ENCODE measurements at regions not wholly inside any gene's neighbourhood (a gene's known extent, or its start where the extent isn't known, plus 50 kb on each side); places are given as distances from the start of the nearest gene placed in this dataset.

DNA sequence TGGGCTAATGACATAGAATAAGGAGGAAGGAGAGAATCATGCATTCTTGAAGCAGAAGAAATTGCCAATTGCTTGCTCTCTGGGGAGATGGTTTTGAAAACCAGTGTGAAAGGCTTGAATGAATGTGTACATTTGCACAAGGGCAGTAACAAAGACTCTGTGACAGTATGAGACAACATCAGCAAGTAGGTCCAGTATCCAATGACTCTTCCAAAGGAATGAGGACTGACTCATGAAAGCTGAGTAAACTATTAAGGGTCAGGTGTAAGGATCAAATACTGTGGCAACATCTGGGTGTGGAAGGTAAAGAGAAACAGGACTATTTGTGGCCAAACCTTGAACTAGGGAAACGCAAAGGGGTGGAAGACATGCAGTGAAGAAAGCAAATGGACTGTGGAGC is 886.0 kb upstream of the CHAC2 start:
- no peaks in the 10 kb centered on the region for H3K4me1 ChIP-seq (ENCODE audit: control insufficient read depth, insufficient read depth, low read length)
- no peak overlapping the region for H3K4me3 ChIP-seq (ENCODE audit: low read length)
- DNase-seq (no peak), ATAC-seq (no peak)
- 87% methylated on average over 1 of the region's 1 CpG for WGBS
- H3K27ac ChIP-seq (ENCODE audit: low read length) = no peak overlapping the region
- intact Hi-C loops (cut with DNase I) = no loop called here
- no peaks in the 10 kb centered on the region for H3K27me3 ChIP-seq (ENCODE audit: control insufficient read depth, insufficient read depth)
- no peaks in the 10 kb centered on the region for H3K9me3 ChIP-seq (ENCODE audit: control insufficient read depth, low read length)

GRCh38 chr2:52880872-52881271 is 886.7 kb upstream of the CHAC2 start:
- H3K27me3 ChIP-seq (ENCODE audit: control insufficient read depth, insufficient read depth) = no peaks in the 10 kb centered on the region
- no peak overlapping the region for H3K4me3 ChIP-seq (ENCODE audit: low read length)
- 35% methylated on average over 3 of the region's 3 CpGs for WGBS
- DNase-seq (no peak), ATAC-seq (no peak)
- intact Hi-C loops (cut with DNase I) = no loop called here
- H3K27ac ChIP-seq (ENCODE audit: low read length) = no peak overlapping the region
- H3K9me3 ChIP-seq (ENCODE audit: control insufficient read depth, low read length) = no peaks in the 10 kb centered on the region
- H3K4me1 ChIP-seq (ENCODE audit: control insufficient read depth, insufficient read depth, low read length) = no peaks in the 10 kb centered on the region

GRCh38 chr2:52879561-52879960 is 888.0 kb upstream of the CHAC2 start:
- H3K27ac ChIP-seq (ENCODE audit: low read length) = no peak overlapping the region
- WGBS = 83% methylated on average over 4 of the region's 4 CpGs
- H3K9me3 ChIP-seq (ENCODE audit: control insufficient read depth, low read length) = no peaks in the 10 kb centered on the region
- H3K27me3 ChIP-seq (ENCODE audit: control insufficient read depth, insufficient read depth) = no peaks in the 10 kb centered on the region
- no peak overlapping the region for H3K4me3 ChIP-seq (ENCODE audit: low read length)
- intact Hi-C loops (cut with DNase I) = no loop called here
- ATAC-seq (no peak), DNase-seq (no peak)
- H3K4me1 ChIP-seq (ENCODE audit: control insufficient read depth, insufficient read depth, low read length) = no peaks in the 10 kb centered on the region

GRCh38 chr2:52877703-52878102 is 889.9 kb upstream of the CHAC2 start:
- intact Hi-C loops (cut with DNase I) = no loop called here
- Histone ChIP-seq H3K4me3 (ENCODE audit: low read length) (no peak overlapping the region), H3K9me3 (ENCODE audit: control insufficient read depth, low read length) (no peaks in the 10 kb centered on the region), H3K4me1 (ENCODE audit: control insufficient read depth, insufficient read depth, low read length) (no peaks in the 10 kb centered on the region), H3K27ac (ENCODE audit: low read length) (no peak overlapping the region), H3K27me3 (ENCODE audit: control insufficient read depth, insufficient read depth) (no peaks in the 10 kb centered on the region)
- ATAC-seq = no peak
- no peak for DNase-seq
- WGBS = 94% methylated on average over 1 of the region's 1 CpG

DNA sequence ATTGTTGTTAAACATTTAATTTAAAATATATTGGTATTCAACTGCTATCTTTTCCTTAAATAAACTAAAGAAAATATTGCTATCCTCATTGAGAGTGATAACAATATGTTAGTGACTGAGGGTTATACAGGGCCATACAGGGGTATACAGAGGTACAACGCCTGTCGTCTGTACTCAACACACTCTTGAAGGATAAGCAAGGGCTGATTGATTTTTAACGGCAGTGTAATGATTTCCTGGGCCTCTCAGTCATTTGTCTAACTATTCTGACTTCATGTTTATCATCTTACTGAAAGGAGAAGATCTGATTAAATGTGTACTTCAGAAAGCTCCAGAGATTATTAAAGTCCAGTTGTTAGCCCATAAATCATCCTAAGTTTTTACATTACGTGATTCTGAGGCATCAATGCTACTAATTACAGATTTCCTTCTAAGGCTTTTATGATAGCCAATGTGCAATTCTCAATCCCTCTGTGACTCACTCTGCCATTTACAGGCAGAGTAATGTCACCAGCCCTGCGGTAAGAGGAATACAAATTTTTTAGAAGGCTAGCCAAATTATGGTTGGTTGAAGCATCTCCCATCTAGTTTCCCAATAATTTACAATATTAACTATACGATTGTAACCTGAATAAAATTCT is 893.0 kb upstream of the CHAC2 start:
- Histone ChIP-seq H3K4me3 (ENCODE audit: low read length) (no peak overlapping the region), H3K27me3 (ENCODE audit: control insufficient read depth, insufficient read depth) (no peaks in the 10 kb centered on the region), H3K27ac (ENCODE audit: low read length) (no peak overlapping the region), H3K9me3 (ENCODE audit: control insufficient read depth, low read length) (no peaks in the 10 kb centered on the region), H3K4me1 (ENCODE audit: control insufficient read depth, insufficient read depth, low read length) (no peaks in the 10 kb centered on the region)
- 75% methylated on average over 6 of the region's 6 CpGs for WGBS
- intact Hi-C loops (cut with DNase I) = no loop called here
- DNase-seq (no peak), ATAC-seq (no peak)

DNA sequence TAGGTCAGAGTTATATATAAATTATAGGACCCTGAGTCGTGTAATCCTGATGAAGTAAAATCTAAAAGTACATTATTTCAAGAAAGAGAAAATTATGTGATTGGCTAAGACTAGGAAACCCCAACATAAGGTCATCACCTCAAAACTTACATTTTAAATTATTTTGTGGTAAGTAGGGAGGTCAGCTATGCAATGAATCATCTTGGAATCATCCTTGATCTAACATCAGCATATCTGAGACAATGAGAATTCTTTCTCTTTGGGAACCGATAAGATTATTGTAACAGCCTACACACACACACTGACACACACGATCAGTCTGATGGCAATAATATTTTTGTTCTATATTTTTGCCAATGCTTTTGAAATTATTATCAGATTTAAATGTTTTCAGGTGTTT is 904.8 kb upstream of the CHAC2 start:
- WGBS = 86% methylated on average over 3 of the region's 3 CpGs
- Histone ChIP-seq H3K27ac (ENCODE audit: low read length) (no peak overlapping the region), H3K27me3 (ENCODE audit: control insufficient read depth, insufficient read depth) (no peaks in the 10 kb centered on the region), H3K9me3 (ENCODE audit: control insufficient read depth, low read length) (no peaks in the 10 kb centered on the region), H3K4me3 (ENCODE audit: low read length) (no peak overlapping the region), H3K4me1 (ENCODE audit: control insufficient read depth, insufficient read depth, low read length) (no peaks in the 10 kb centered on the region)
- DNase-seq (no peak), ATAC-seq (no peak)
- intact Hi-C loops (cut with DNase I) = no loop called here

GRCh38 chr2:52861596-52861995 is 906.0 kb upstream of the CHAC2 start:
- intact Hi-C loops (cut with DNase I) = no loop called here
- no peaks in the 10 kb centered on the region for H3K9me3 ChIP-seq (ENCODE audit: control insufficient read depth, low read length)
- H3K4me1 ChIP-seq (ENCODE audit: control insufficient read depth, insufficient read depth, low read length) = no peaks in the 10 kb centered on the region
- no peaks in the 10 kb centered on the region for H3K27me3 ChIP-seq (ENCODE audit: control insufficient read depth, insufficient read depth)
- DNase-seq (no peak), ATAC-seq (no peak)
- 84% methylated on average over 4 of the region's 4 CpGs for WGBS
- H3K4me3 ChIP-seq (ENCODE audit: low read length) = no peak overlapping the region
- no peak overlapping the region for H3K27ac ChIP-seq (ENCODE audit: low read length)

GRCh38 chr2:52859065-52859464 is 908.5 kb upstream of the CHAC2 start:
- no peak for ATAC-seq

GRCh38 chr2:52857722-52858121 is 909.9 kb upstream of the CHAC2 start:
- 78% methylated on average over 3 of the region's 3 CpGs for WGBS
- no peaks in the 10 kb centered on the region for H3K4me1 ChIP-seq (ENCODE audit: control insufficient read depth, insufficient read depth, low read length)
- H3K27me3 ChIP-seq (ENCODE audit: control insufficient read depth, insufficient read depth) = no peaks in the 10 kb centered on the region

More at GRCh38 chr2:52859065-52859464, 908.5 kb upstream of the CHAC2 start:
- H3K27ac ChIP-seq (ENCODE audit: low read length) = no peak overlapping the region
- WGBS = 41% methylated on average over 2 of the region's 2 CpGs
- no peaks in the 10 kb centered on the region for H3K4me1 ChIP-seq (ENCODE audit: control insufficient read depth, insufficient read depth, low read length)
- H3K9me3 ChIP-seq (ENCODE audit: control insufficient read depth, low read length) = no peaks in the 10 kb centered on the region
- no peak overlapping the region for H3K4me3 ChIP-seq (ENCODE audit: low read length)
- DNase-seq = no peak
- intact Hi-C loops (cut with DNase I) = no loop called here
- H3K27me3 ChIP-seq (ENCODE audit: control insufficient read depth, insufficient read depth) = no peaks in the 10 kb centered on the region

GRCh38 chr2:52852006-52852405 is 915.6 kb upstream of the CHAC2 start:
- intact Hi-C loops (cut with DNase I) = no loop called here
- H3K27me3 ChIP-seq (ENCODE audit: control insufficient read depth, insufficient read depth) = no peaks in the 10 kb centered on the region
- WGBS = 88% methylated on average over 7 of the region's 7 CpGs
- H3K9me3 ChIP-seq (ENCODE audit: control insufficient read depth, low read length) = no peaks in the 10 kb centered on the region
- H3K4me1 ChIP-seq (ENCODE audit: control insufficient read depth, insufficient read depth, low read length) = no peaks in the 10 kb centered on the region
- H3K4me3 ChIP-seq (ENCODE audit: low read length) = no peak overlapping the region
- no peak for DNase-seq
- no peak for ATAC-seq
- no peak overlapping the region for H3K27ac ChIP-seq (ENCODE audit: low read length)

More at GRCh38 chr2:52857722-52858121, 909.9 kb upstream of the CHAC2 start:
- Histone ChIP-seq H3K9me3 (ENCODE audit: control insufficient read depth, low read length) (no peaks in the 10 kb centered on the region), H3K4me3 (ENCODE audit: low read length) (no peak overlapping the region), H3K27ac (ENCODE audit: low read length) (no peak overlapping the region)
- intact Hi-C loops (cut with DNase I) = no loop called here
- DNase-seq (no peak), ATAC-seq (no peak)

- DNase-seq = no peak
- no peaks in the 10 kb centered on the region for H3K27me3 ChIP-seq (ENCODE audit: control insufficient read depth, insufficient read depth)
- no peak for ATAC-seq
- 62% methylated on average over 5 of the region's 5 CpGs for WGBS
- H3K4me1 ChIP-seq (ENCODE audit: control insufficient read depth, insufficient read depth, low read length) = no peaks in the 10 kb centered on the region
- intact Hi-C loops (cut with DNase I) = no loop called here
- H3K4me3 ChIP-seq (ENCODE audit: low read length) = no peak overlapping the region
- no peaks in the 10 kb centered on the region for H3K9me3 ChIP-seq (ENCODE audit: control insufficient read depth, low read length)
- no peak overlapping the region for H3K27ac ChIP-seq (ENCODE audit: low read length)
Measured at GRCh38 chr2:52844701-52845423, 922.7 kb upstream of the CHAC2 start.
